ENCODE measurements at regions not wholly inside any gene's neighbourhood (a gene's known extent, or its start where the extent isn't known, plus 50 kb on each side); places are given as distances from the start of the nearest gene placed in this dataset.

DNA sequence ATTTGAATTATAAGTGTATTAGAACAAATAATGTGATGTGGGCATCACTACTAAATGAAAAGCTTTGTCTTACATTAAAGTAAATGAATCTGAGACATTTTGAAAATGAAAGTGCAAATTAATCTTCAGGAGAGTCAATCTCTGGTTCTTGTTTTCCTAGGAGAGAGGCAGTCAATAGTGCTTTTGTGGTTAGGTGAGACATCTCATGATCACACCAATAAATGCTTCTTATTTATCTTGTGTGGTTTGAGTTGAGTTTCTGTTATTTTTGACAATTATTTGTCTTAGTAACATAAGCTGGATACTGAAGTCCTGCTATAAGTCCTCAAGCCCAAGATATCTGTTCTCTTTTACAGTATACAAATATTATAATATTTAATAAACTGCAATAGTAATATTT, 1378.0 kb upstream of the PCDH9 start:
- TF ChIP-seq CTCF (IDR thresholded peaks at IDR 0.05) (no peak), POLR2A (IDR thresholded peaks at IDR 0.05) (no peak)
